HCT116 (cell line): ENCODE measurements at regions not wholly inside any gene's neighbourhood (a gene's known extent, or its start where the extent isn't known, plus 50 kb on each side); places are given as distances from the start of the nearest gene placed in this dataset.

Experiments used
- ATAC-seq: fragments of 200-7000 bp; cut with Tn5 transposase; 2 replicates; pipeline ENCODE4 v1.9.1; 2020; ENCODE audit warnings: mild to moderate bottlenecking, moderate library complexity
- BruUV-seq: library from RNA; stranded (reverse); fragments of 400-500 nt; replicated peaks from 2 replicates; lab custom pipeline; 2021; lab: Mats Ljungman, UMichigan
- CTCF ChIA-PET: fragments of 300-600 bp; sonication (Branson Sonifier 250); formaldehyde crosslinking; loops from one replicate; lab custom pipeline; 2021; ENCODE audit warnings: antibody characterized with exemption; lab: Charles Lee
- POLR2A ChIA-PET: fragments of 300-600, 350-600 bp; sonication (Branson Sonifier 250); formaldehyde crosslinking; loops from one replicate; lab custom pipeline; 2021; ENCODE audit warnings: antibody characterized with exemption; lab: Charles Lee
- RAD21 ChIA-PET, 2 experiments: fragments of 300-600 bp; sonication (Branson Sonifier 250); formaldehyde crosslinking; loops; one replicate each; lab custom pipeline; 2023; ENCODE audit warnings: low total read pairs in 2 of 2; ENCODE audit not compliant: uncharacterized antibody in 2 of 2, unreplicated experiment in 2 of 2, low non-redundant PET in 1 of 2; lab: Charles Lee
- DNase-seq: peaks from one replicate; pipeline ENCODE4 v3.0.0-alpha.2; 2010; ENCODE audit warnings: low read depth, low spot score
- H2AFZ ChIP-seq: fragments of 200-600 bp; shearing (Covaris generic), sonication (generic); 2 replicates; pipeline ENCODE4 v1.6.1; 2017; ENCODE audit warnings: low read depth, mixed run types, mixed read lengths, antibody characterized with exemption, low read length; ENCODE audit not compliant: poor library complexity, severe bottlenecking
- H3K27ac ChIP-seq: 2 replicates; pipeline ENCODE4 v1.5.1; 2012; ENCODE audit warnings: low read depth, low read length
- H3K27me3 ChIP-seq: fragments of 200-600 bp; sonication (generic); 2 replicates; pipeline ENCODE4 v1.6.1; 2016; ENCODE audit warnings: mixed run types, low read length, mixed read lengths; ENCODE audit not compliant: insufficient read depth
- H3K36me3 ChIP-seq, 2 experiments: fragments of 200-500 bp in 1 of 2; fragments of 200-600 bp in 1 of 2; sonication (Bioruptor generic) in 1 of 2; sonication (generic) in 1 of 2; 2 replicates each; pipeline versions ENCODE4 v1.5.1 to v1.6.1; 2014 to 2016; ENCODE audit warnings: low read length in 2 of 2, inconsistent platforms in 1 of 2, mixed read lengths in 1 of 2, mixed run types in 1 of 2; ENCODE audit not compliant: insufficient read depth in 2 of 2, control insufficient read depth in 1 of 2
- H3K4me1 ChIP-seq, 2 experiments: fragments of 200-600 bp in 1 of 2; sonication (generic) in 1 of 2; 2 replicates each; pipeline versions ENCODE4 v1.5.1 to v1.6.1; 2012 to 2017; ENCODE audit warnings: low read length in 2 of 2, inconsistent platforms in 1 of 2, mild to moderate bottlenecking in 1 of 2, mixed read lengths in 1 of 2, mixed run types in 1 of 2, moderate library complexity in 1 of 2; ENCODE audit not compliant: insufficient read depth in 2 of 2, control insufficient read depth in 1 of 2
- H3K4me2 ChIP-seq: fragments of 200-600 bp; sonication (generic); 2 replicates; pipeline ENCODE4 v1.6.1; 2017; ENCODE audit warnings: mixed run types, low read length, mixed read lengths
- H3K4me3 ChIP-seq, 2 experiments: fragments of 200-600 bp in 1 of 2; sonication (generic) in 1 of 2; replicated peaks in 1 of 2; 2 replicates each; pipeline ENCODE4 v1.5.1; 2011 to 2016; ENCODE audit warnings: low read length in 2 of 2, control low read depth in 1 of 2, low read depth in 1 of 2, mild to moderate bottlenecking in 1 of 2, mixed read lengths in 1 of 2, mixed run types in 1 of 2
- H3K79me2 ChIP-seq: fragments of 200-600 bp; sonication (generic); 2 replicates; pipeline ENCODE4 v1.6.1; 2017; ENCODE audit warnings: mild to moderate bottlenecking, mixed run types, low read length, moderate library complexity, mixed read lengths; ENCODE audit not compliant: insufficient read depth
- H3K9ac ChIP-seq: fragments of 200-600 bp; sonication (generic); 2 replicates; pipeline ENCODE4 v1.6.1; 2016; ENCODE audit warnings: low read length, mixed read lengths
- H3K9me2 ChIP-seq: fragments of 200-600 bp; sonication (generic), shearing (Covaris generic); 2 replicates; pipeline ENCODE4 v1.6.1; 2017; ENCODE audit warnings: mixed run types, mild to moderate bottlenecking, moderate library complexity; ENCODE audit not compliant: insufficient read depth
- H3K9me3 ChIP-seq, 2 experiments: fragments of 200-500 bp in 1 of 2; fragments of 200-600 bp in 1 of 2; sonication (Bioruptor generic) in 1 of 2; sonication (generic) in 1 of 2; 2 replicates each; pipeline ENCODE4 v1.6.1; 2014 to 2017; ENCODE audit warnings: low read length in 2 of 2, mixed read lengths in 2 of 2, inconsistent platforms in 1 of 2, low read depth in 1 of 2, mild to moderate bottlenecking in 1 of 2, mixed run types in 1 of 2, moderate library complexity in 1 of 2; ENCODE audit not compliant: control insufficient read depth in 1 of 2, insufficient read depth in 1 of 2
- H4K20me1 ChIP-seq: fragments of 200-600 bp; sonication (generic), shearing (Covaris generic); 2 replicates; pipeline ENCODE4 v1.6.1; 2017; ENCODE audit warnings: mixed run types, mild to moderate bottlenecking, moderate library complexity; ENCODE audit not compliant: insufficient read depth
- EGR1 ChIP-seq: IDR thresholded peaks from 2 replicates; pipeline ENCODE4 v1.6.1; 2012; ENCODE audit warnings: low read depth
- ELF1 ChIP-seq: IDR thresholded peaks from 2 replicates; pipeline ENCODE4 v1.6.1; 2012; ENCODE audit warnings: low read depth, borderline replicate concordance
- EZH2 ChIP-seq: fragments of 200-600 bp; sonication (generic); IDR thresholded peaks from 2 replicates; pipeline ENCODE4 v1.6.1; 2017; ENCODE audit warnings: antibody characterized with exemption, mixed run types
- EZH2phosphoT487 ChIP-seq: fragments of 200-600 bp; IDR thresholded peaks from 2 replicates; pipeline ENCODE4 v1.6.1; 2018; ENCODE audit warnings: antibody characterized with exemption, borderline replicate concordance
- JUND ChIP-seq: IDR thresholded peaks from 2 replicates; pipeline ENCODE4 v1.6.1; 2012
- POLR2A ChIP-seq: IDR thresholded peaks from 2 replicates; pipeline ENCODE4 v1.7.0; 2011; ENCODE audit warnings: borderline replicate concordance; ENCODE audit not compliant: insufficient read depth, insufficient read length; ENCODE audit errors: extremely low read depth
- POLR2AphosphoS5 ChIP-seq: IDR thresholded peaks from 2 replicates; pipeline ENCODE4 v1.6.1; 2011; ENCODE audit warnings: mild to moderate bottlenecking, low read depth, low read length, moderate library complexity
- SP1 ChIP-seq: IDR thresholded peaks from 2 replicates; pipeline ENCODE4 v1.6.1; 2012; ENCODE audit warnings: low read depth
- TCF7L2 ChIP-seq: IDR thresholded peaks from 2 replicates; pipeline ENCODE4 v1.7.0; 2011; ENCODE audit warnings: borderline replicate concordance, inconsistent platforms; ENCODE audit not compliant: insufficient read depth, insufficient read length; ENCODE audit errors: extremely low read depth
- YY1 ChIP-seq: IDR thresholded peaks from 2 replicates; pipeline ENCODE4 v1.6.1; 2011; ENCODE audit warnings: low read length, low read depth, moderate library complexity, mild to moderate bottlenecking; ENCODE audit not compliant: insufficient replicate concordance; ENCODE audit errors: extremely low read depth
- intact Hi-C: fragments of 100-400 bp; cut with micrococcal nuclease; formaldehyde crosslinking; loops from 2 replicates; pipeline ENCODE4 v1.10.0; 2022

DNA sequence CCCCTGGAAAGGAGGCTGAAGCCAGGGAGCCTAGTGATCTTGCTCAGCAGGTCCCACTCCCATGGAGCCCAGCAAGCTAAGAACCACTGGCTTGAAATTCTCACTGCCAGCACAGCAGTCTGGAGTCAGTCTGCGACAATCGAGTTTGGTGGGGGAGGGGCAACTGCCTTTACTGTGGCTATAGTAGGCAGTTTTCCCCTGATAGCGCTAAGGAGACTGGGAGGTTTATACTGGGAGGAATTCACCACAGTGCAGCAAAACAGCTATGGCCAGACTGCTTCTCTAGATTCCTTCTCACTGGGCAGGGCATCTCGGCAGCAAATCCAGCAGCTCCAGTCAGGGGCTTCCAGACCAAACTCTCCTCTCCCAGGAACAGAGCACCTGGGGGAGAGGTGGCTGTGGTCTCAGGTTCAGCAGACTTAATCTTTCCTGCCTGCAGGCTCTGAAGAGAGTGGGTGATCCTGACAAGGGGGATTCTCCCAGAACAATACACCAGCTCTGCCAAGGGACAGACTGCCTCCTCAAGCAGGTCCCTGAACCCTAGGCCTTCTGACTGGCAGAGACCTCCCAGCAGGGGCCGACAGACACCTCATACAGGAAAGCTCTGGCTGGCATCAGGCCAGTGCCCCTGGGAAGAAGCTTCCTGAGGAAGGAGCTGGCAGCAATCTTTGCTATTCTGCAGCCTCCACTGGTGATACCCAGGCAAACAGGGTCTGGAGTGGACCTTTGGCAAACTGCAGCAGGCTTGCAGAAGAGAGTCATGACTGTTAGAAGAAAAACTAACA is 548.5 kb upstream of the NEGR1 start:
- ATAC-seq, result no peak
- TF ChIP-seq TCF7L2, result no peak
- no peak for TF ChIP-seq POLR2A
- no peak for TF ChIP-seq EZH2phosphoT487
- TF ChIP-seq ELF1, result no peak
- TF ChIP-seq EGR1, result no peak
- TF ChIP-seq SP1, result no peak
- ChIA-PET CTCF (no interaction called here), RAD21 (no interaction called here), POLR2A (no interaction called here)
- no TSS peak for BruUV-seq
- H3K9me3 ChIP-seq, result peaks cover 0 to 13% of the 10 kb centered on the region in 2 experiments; a peak in 2 of 4 replicates
- no peak overlapping the region for H3K27ac ChIP-seq
- no peaks in the 10 kb centered on the region for H3K9me2 ChIP-seq
- H3K9ac ChIP-seq, result no peak overlapping the region
- no peak overlapping the region for H2AFZ ChIP-seq
- DNase-seq, result no peak
- intact Hi-C loops, result no loop called here
- no peaks in the 10 kb centered on the region for H3K79me2 ChIP-seq
- no peaks in the 10 kb centered on the region for H3K36me3 ChIP-seq
- H3K27me3 ChIP-seq, result no peaks in the 10 kb centered on the region
- H3K4me1 ChIP-seq, result no peaks in the 10 kb centered on the region
- H3K4me2 ChIP-seq, result no peak overlapping the region
- no peaks in the 10 kb centered on the region for H4K20me1 ChIP-seq
- H3K4me3 ChIP-seq, result no peak overlapping the region

DNA sequence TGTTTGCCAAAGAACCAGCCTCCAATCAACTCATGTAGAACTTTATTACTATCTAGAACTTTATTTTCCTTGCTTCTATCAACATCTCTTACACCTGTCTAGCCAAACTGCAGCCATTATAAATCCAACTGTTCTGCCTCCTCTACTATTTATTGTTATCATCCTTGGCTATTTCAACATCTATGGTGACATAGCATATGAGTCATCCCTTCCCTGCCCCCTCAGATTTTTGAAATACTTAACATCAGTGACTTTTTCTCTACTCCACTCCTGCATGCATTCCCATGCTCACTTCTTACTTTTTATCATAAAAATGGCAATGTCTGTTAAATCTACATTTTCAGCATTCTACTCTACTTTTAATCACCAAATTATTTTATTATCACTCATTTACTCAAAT is 544.9 kb upstream of the NEGR1 start:
- TF ChIP-seq YY1 (no peak), JUND (no peak), EZH2 (no peak), ELF1 (no peak), POLR2AphosphoS5 (no peak)
- H3K36me3 ChIP-seq, result no peaks in the 10 kb centered on the region
- no peaks in the 10 kb centered on the region for H3K79me2 ChIP-seq
- ATAC-seq, result no peak
- H3K4me1 ChIP-seq, result no peaks in the 10 kb centered on the region
- ChIA-PET RAD21 (no interaction called here), CTCF (no interaction called here), POLR2A (no interaction called here)
- no peak overlapping the region for H3K27ac ChIP-seq
- no peaks in the 10 kb centered on the region for H3K9me2 ChIP-seq
- BruUV-seq, result no TSS peak
- H4K20me1 ChIP-seq, result no peaks in the 10 kb centered on the region
- intact Hi-C loops, result no loop called here
- H3K4me2 ChIP-seq, result no peak overlapping the region
- no peak overlapping the region for H2AFZ ChIP-seq
- DNase-seq, result no peak
- H3K27me3 ChIP-seq, result no peaks in the 10 kb centered on the region
- H3K4me3 ChIP-seq, result no peak overlapping the region
- H3K9me3 ChIP-seq, result peaks cover 0 to 26% of the 10 kb centered on the region in 2 experiments; a peak in 2 of 4 replicates
- H3K9ac ChIP-seq, result no peak overlapping the region
